ENCODE measurements at regions not wholly inside any gene's neighbourhood (a gene's known extent, or its start where the extent isn't known, plus 50 kb on each side); places are given as distances from the start of the nearest gene placed in this dataset.

GRCh38 chr1:164263540-164263939 lies 295.4 kb upstream of the PBX1 start (continued):
- TF ChIP-seq, protein P1, sequence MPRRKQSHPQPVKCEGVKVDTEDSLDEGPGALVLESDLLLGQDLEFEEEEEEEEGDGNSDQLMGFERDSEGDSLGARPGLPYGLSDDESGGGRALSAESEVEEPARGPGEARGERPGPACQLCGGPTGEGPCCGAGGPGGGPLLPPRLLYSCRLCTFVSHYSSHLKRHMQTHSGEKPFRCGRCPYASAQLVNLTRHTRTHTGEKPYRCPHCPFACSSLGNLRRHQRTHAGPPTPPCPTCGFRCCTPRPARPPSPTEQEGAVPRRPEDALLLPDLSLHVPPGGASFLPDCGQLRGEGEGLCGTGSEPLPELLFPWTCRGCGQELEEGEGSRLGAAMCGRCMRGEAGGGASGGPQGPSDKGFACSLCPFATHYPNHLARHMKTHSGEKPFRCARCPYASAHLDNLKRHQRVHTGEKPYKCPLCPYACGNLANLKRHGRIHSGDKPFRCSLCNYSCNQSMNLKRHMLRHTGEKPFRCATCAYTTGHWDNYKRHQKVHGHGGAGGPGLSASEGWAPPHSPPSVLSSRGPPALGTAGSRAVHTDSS (tag by site-specific recombination; IDR thresholded peaks at IDR 0.05) = no peak
- TF ChIP-seq ZNF292 (tag by site-specific recombination; IDR thresholded peaks at IDR 0.05; ENCODE audit: borderline replicate concordance, low read depth) (no peak), ZNF132 (tag by site-specific recombination; IDR thresholded peaks at IDR 0.05; ENCODE audit: borderline replicate concordance) (no peak), ZNF843 (tag by site-specific recombination; IDR thresholded peaks at IDR 0.05) (no peak)

DNA sequence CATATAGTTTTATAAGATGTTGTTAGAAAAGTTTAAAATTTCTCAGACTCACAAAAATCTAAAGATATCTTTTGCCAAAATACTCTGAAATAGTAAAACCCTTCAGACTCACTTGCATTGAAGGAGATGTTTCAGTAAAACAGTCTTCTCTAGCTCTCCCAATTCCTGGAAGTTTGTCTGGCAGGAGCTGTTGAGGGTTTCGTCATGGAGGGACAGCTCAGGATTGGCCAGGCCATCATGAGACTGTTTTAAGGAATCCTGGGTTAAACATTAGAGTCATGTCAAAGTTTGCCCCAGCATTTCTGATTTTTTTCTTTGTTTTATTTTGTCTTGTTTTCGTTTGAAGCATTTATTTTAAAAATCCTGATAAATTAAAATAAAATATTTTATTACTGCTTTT lies 293.8 kb upstream of the PBX1 start:
- POLR2A ChIA-PET = no interaction called here
- Histone ChIP-seq H3K4me1 (ENCODE audit: control insufficient read depth, insufficient read depth, low read length) (0 out of 2 replicates have a peak, but pooled peaks cover 3% of the 10 kb centered on the region), H3K36me3 (ENCODE audit: control insufficient read depth in 2 of 2, insufficient read depth in 1 of 2, low read length in 2 of 2) (no peaks in the 10 kb centered on the region), H3K9me3 (ENCODE audit: control insufficient read depth, insufficient read depth, low read depth, low read length) (no peaks in the 10 kb centered on the region), H3K27ac (ENCODE audit: extremely low read depth, low read depth, low read length) (no peak overlapping the region), H3K4me3 (ENCODE audit: low read depth, low read length) (no peak overlapping the region)
- TF ChIP-seq ZBTB6 (tag by site-specific recombination; IDR thresholded peaks at IDR 0.05) = no peak
- TF ChIP-seq, protein P2, sequence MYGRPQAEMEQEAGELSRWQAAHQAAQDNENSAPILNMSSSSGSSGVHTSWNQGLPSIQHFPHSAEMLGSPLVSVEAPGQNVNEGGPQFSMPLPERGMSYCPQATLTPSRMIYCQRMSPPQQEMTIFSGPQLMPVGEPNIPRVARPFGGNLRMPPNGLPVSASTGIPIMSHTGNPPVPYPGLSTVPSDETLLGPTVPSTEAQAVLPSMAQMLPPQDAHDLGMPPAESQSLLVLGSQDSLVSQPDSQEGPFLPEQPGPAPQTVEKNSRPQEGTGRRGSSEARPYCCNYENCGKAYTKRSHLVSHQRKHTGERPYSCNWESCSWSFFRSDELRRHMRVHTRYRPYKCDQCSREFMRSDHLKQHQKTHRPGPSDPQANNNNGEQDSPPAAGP (tag by site-specific recombination; IDR thresholded peaks at IDR 0.05) = no peak
- TF ChIP-seq TCF7L2 (IDR thresholded peaks at IDR 0.05; ENCODE audit: borderline replicate concordance, low read depth, low read length) = no peak
- TF ChIP-seq, protein P3, sequence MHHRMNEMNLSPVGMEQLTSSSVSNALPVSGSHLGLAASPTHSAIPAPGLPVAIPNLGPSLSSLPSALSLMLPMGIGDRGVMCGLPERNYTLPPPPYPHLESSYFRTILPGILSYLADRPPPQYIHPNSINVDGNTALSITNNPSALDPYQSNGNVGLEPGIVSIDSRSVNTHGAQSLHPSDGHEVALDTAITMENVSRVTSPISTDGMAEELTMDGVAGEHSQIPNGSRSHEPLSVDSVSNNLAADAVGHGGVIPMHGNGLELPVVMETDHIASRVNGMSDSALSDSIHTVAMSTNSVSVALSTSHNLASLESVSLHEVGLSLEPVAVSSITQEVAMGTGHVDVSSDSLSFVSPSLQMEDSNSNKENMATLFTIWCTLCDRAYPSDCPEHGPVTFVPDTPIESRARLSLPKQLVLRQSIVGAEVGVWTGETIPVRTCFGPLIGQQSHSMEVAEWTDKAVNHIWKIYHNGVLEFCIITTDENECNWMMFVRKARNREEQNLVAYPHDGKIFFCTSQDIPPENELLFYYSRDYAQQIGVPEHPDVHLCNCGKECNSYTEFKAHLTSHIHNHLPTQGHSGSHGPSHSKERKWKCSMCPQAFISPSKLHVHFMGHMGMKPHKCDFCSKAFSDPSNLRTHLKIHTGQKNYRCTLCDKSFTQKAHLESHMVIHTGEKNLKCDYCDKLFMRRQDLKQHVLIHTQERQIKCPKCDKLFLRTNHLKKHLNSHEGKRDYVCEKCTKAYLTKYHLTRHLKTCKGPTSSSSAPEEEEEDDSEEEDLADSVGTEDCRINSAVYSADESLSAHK (tag by site-specific recombination; IDR thresholded peaks at IDR 0.05) = no peak
- TF ChIP-seq ZNF433 (tag by site-specific recombination; IDR thresholded peaks at IDR 0.05; ENCODE audit: low read depth) = no peak
- no peak for TF ChIP-seq WT1 (tag by site-specific recombination; IDR thresholded peaks at IDR 0.05)
- TF ChIP-seq, protein P4, sequence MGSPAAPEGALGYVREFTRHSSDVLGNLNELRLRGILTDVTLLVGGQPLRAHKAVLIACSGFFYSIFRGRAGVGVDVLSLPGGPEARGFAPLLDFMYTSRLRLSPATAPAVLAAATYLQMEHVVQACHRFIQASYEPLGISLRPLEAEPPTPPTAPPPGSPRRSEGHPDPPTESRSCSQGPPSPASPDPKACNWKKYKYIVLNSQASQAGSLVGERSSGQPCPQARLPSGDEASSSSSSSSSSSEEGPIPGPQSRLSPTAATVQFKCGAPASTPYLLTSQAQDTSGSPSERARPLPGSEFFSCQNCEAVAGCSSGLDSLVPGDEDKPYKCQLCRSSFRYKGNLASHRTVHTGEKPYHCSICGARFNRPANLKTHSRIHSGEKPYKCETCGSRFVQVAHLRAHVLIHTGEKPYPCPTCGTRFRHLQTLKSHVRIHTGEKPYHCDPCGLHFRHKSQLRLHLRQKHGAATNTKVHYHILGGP (tag by site-specific recombination; IDR thresholded peaks at IDR 0.05) = no peak
- no peak for TF ChIP-seq ZBTB20 (tag by site-specific recombination; IDR thresholded peaks at IDR 0.05)
- TF ChIP-seq MYNN (tag by site-specific recombination; IDR thresholded peaks at IDR 0.05; ENCODE audit: borderline replicate concordance) = no peak
- no peak for TF ChIP-seq INSM2 (tag by site-specific recombination; IDR thresholded peaks at IDR 0.05)
- no peak for TF ChIP-seq GLIS2 (tag by site-specific recombination; IDR thresholded peaks at IDR 0.05)
- TF ChIP-seq, protein P5, sequence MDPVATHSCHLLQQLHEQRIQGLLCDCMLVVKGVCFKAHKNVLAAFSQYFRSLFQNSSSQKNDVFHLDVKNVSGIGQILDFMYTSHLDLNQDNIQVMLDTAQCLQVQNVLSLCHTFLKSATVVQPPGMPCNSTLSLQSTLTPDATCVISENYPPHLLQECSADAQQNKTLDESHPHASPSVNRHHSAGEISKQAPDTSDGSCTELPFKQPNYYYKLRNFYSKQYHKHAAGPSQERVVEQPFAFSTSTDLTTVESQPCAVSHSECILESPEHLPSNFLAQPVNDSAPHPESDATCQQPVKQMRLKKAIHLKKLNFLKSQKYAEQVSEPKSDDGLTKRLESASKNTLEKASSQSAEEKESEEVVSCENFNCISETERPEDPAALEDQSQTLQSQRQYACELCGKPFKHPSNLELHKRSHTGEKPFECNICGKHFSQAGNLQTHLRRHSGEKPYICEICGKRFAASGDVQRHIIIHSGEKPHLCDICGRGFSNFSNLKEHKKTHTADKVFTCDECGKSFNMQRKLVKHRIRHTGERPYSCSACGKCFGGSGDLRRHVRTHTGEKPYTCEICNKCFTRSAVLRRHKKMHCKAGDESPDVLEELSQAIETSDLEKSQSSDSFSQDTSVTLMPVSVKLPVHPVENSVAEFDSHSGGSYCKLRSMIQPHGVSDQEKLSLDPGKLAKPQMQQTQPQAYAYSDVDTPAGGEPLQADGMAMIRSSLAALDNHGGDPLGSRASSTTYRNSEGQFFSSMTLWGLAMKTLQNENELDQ (tag by site-specific recombination; IDR thresholded peaks at IDR 0.05; ENCODE audit: low read depth) = no peak
- TF ChIP-seq, protein P6, sequence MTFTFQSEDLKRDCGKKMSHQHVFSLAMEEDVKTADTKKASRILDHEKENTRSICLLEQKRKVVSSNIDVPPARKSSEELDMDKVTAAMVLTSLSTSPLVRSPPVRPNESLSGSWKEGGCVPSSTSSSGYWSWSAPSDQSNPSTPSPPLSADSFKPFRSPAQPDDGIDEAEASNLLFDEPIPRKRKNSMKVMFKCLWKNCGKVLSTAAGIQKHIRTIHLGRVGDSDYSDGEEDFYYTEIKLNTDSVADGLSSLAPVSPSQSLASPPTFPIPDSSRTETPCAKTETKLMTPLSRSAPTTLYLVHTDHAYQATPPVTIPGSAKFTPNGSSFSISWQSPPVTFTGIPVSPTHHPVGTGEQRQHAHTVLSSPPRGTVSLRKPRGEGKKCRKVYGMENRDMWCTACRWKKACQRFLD (tag by site-specific recombination; IDR thresholded peaks at IDR 0.05) = no peak
- TF ChIP-seq ZNF791 (tag by site-specific recombination; IDR thresholded peaks at IDR 0.05) = no peak
- no peak for TF ChIP-seq ZNF112 (tag by site-specific recombination; IDR thresholded peaks at IDR 0.05)
- no peak for TF ChIP-seq KLF9 (tag by site-specific recombination; IDR thresholded peaks at IDR 0.05; ENCODE audit: low read depth)
- TF ChIP-seq ZNF561 (tag by site-specific recombination; IDR thresholded peaks at IDR 0.05; ENCODE audit: borderline replicate concordance) = no peak
- TF ChIP-seq ZNF16 (tag by site-specific recombination; IDR thresholded peaks at IDR 0.05; ENCODE audit: low read depth) = no peak
- TF ChIP-seq ZNF670 (tag by site-specific recombination; IDR thresholded peaks at IDR 0.05; ENCODE audit: low read depth) = no peak
- TF ChIP-seq YY2 (tag by site-specific recombination; IDR thresholded peaks at IDR 0.05) = no peak
- CTCF ChIA-PET = interaction anchor here (1.1 kb wide), 1 partner anchor 155 kb away, joined by 3 read pairs; no protein-coding TSS in a partner anchor

All from HEK293 (cell line).